ENCODE measurements at regions not wholly inside any gene's neighbourhood (a gene's known extent, or its start where the extent isn't known, plus 50 kb on each side); places are given as distances from the start of the nearest gene placed in this dataset.

GRCh38 chr2:217622205-217623060 lies 380.4 kb downstream of the TNS1 start (continued):
- TF ChIP-seq PAXIP1 (CRISPR knock-in tag; conservative IDR thresholded peaks at IDR 0.05) (peak; percentile 78), FOSL2 (CRISPR knock-in tag; IDR thresholded peaks at IDR 0.05) (peak; percentile 48; the same call in 1 of the 2 replicates), BCL6 (CRISPR knock-in tag; IDR thresholded peaks at IDR 0.05) (peak; percentile 84), RFX5 (IDR thresholded peaks at IDR 0.05; ENCODE audit: low read depth, low read length) (no peak), ZFYVE20 (CRISPR knock-in tag; IDR thresholded peaks at IDR 0.05; ENCODE audit: borderline replicate concordance, low read depth) (no peak), PHF8 (CRISPR knock-in tag; IDR thresholded peaks at IDR 0.05) (no peak), ZNF550 (CRISPR knock-in tag; IDR thresholded peaks at IDR 0.05; ENCODE audit: borderline replicate concordance) (no peak), ZNF160 (CRISPR knock-in tag; IDR thresholded peaks at IDR 0.05) (no peak), HDAC1 (CRISPR knock-in tag; IDR thresholded peaks at IDR 0.05) (peak; percentile 64), ZBTB20 (CRISPR knock-in tag; IDR thresholded peaks at IDR 0.05; ENCODE audit: borderline replicate concordance, low read depth) (peak; percentile 58; the same call in 1 of the 2 replicates), FOXA3 (CRISPR knock-in tag; IDR thresholded peaks at IDR 0.05) (peak; percentile 92), GMEB2 (CRISPR knock-in tag; IDR thresholded peaks at IDR 0.05; ENCODE audit: low read depth) (no peak), TCF7L2 (IDR thresholded peaks at IDR 0.05; ENCODE audit: low read depth, low read length) (no peak), ZNF296 (CRISPR knock-in tag; conservative IDR thresholded peaks at IDR 0.05) (no peak), BRCA1 (CRISPR knock-in tag; IDR thresholded peaks at IDR 0.05) (no peak), ZNF558 (CRISPR knock-in tag; IDR thresholded peaks at IDR 0.05; ENCODE audit: borderline replicate concordance) (no peak), CAMTA2 (CRISPR knock-in tag; IDR thresholded peaks at IDR 0.05; ENCODE audit: borderline replicate concordance) (no peak), ZNF589 (CRISPR knock-in tag; conservative IDR thresholded peaks at IDR 0.05) (no peak), MLLT10 (CRISPR knock-in tag; IDR thresholded peaks at IDR 0.05) (no peak), SAFB2 (CRISPR knock-in tag; IDR thresholded peaks at IDR 0.05; ENCODE audit: borderline replicate concordance, low read depth) (no peak), KMT2B (CRISPR knock-in tag; IDR thresholded peaks at IDR 0.05) (no peak), ZNF883 (CRISPR knock-in tag; IDR thresholded peaks at IDR 0.05; ENCODE audit: not compliant biosample characterization) (no peak), ZIK1 (CRISPR knock-in tag; IDR thresholded peaks at IDR 0.05; ENCODE audit: borderline replicate concordance, low read depth) (no peak), ZNF354B (CRISPR knock-in tag; IDR thresholded peaks at IDR 0.05) (no peak), HNRNPUL1 (IDR thresholded peaks at IDR 0.05; ENCODE audit: low read depth, low read length) (no peak), XBP1 (CRISPR knock-in tag; IDR thresholded peaks at IDR 0.05) (no peak)
